GM21825 (cell line): ENCODE measurements at regions not wholly inside any gene's neighbourhood (a gene's known extent, or its start where the extent isn't known, plus 50 kb on each side); places are given as distances from the start of the nearest gene placed in this dataset.

ENCODE experiments used
- ATAC-seq: cut with Tn5 transposase; IDR thresholded peaks from one replicate; pipeline ENCODE4 v1.9.1; 2021; ENCODE audit warnings: mild to moderate bottlenecking, moderate library complexity; ENCODE audit not compliant: unreplicated experiment

DNA sequence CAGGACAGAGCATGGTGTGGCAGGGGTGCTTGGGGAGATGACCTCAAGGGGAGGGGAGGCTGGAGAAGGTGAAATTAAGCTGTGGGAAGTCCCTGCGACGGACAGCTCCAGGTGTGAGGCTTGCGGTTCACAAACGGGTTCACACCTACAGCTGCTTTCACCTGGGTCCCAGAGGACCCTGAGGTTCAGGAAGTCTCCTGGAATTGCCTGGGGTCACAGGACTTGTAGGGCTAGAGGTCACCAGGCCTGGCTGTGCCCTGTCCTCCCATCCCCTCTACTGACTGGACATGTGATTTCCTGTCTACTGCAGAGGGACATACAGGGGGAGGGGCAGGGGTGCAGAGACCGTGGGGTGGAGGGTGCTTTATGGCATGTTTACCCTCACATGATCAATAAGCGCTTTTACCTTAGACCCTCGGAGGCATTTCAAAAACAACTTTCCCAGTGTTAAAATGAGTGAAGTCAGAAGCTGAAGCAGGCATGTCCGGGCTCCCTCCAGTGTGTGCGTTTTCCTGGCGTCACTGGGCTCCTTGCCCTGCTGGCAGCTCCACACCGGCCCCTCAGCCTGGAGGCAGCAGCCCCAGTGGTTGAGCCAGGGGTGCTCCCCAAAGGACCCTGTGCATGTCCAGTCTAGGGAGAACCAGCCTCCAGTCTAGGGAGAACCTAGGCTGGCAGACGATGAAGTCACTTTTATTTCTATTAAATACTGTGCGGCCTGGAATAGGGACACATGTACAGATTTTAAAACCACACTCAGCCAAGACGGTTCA is 66.6 kb upstream of the IGFBP3 start:
- no peak for ATAC-seq

DNA sequence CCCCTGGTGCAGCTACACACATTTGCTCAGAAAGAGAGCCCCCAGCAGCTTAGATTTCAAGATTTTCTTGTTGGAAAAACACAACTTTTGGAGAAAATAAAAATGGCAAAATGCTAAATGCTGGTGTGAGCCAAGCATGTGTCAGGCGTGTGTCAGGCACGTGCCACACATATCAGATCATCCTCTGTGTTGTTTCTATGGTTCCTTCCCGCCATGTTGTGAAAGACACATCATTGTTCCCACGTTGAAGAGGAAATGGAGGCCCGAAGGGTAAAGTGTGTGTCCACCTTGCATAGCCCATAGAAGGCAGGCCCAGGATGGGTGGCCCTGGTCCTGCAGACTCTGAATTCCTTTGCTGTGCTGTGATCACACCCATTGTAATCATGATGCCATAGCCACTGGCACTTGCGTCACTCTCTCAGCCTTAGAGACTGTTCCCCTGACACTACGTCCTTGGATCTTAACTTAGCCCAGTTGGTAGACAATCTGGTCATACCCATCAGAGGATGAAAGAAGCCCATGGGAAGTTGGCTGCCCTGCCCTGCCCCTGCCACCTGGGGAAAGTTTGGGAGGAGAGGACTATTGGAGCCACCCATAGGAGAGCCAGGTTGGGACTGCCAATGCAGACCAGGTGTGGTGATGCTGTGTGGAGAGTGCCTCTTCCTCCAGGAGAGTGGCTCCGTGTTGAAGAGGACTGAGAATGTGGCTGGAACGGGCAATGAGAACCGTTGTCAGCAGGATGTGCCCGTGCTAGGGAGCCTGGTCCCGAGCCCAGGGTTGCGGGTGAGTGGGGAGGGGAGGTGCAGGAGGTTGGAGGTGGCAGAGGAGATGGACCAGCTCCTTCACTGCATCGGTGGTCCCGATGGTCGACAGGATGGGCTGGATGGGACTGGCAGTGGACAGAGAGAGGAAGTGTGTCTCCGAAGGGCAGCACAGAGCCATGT is 65.6 kb upstream of the IGFBP3 start:
- no peak for ATAC-seq

DNA sequence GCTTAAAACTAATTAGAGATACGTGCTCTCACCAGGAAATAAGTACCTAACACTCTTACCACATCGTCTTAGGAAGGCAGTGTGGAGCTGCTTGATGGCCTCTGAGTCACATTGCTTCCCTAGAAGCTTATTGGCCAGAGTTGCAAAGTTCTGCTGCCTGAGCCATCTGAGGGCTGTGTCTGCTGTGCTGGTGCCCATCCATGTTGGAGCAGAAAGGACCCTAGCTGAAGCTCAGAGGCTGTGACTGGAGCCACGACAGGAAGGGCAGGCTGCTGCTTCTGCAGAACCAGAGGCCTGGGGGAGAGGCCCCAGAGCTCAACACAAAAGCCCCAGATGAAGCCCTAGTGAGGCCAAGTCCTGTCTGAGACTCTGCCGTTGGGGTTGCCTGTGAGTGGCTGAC is 64.8 kb upstream of the IGFBP3 start:
- ATAC-seq: no peak

- ATAC-seq: no peak
Measured at GRCh38 chr7:45984386-45985295, 63.6 kb upstream of the IGFBP3 start.

- ATAC-seq: no peak
Measured at GRCh38 chr7:45983720-45984255, 62.7 kb upstream of the IGFBP3 start.

DNA sequence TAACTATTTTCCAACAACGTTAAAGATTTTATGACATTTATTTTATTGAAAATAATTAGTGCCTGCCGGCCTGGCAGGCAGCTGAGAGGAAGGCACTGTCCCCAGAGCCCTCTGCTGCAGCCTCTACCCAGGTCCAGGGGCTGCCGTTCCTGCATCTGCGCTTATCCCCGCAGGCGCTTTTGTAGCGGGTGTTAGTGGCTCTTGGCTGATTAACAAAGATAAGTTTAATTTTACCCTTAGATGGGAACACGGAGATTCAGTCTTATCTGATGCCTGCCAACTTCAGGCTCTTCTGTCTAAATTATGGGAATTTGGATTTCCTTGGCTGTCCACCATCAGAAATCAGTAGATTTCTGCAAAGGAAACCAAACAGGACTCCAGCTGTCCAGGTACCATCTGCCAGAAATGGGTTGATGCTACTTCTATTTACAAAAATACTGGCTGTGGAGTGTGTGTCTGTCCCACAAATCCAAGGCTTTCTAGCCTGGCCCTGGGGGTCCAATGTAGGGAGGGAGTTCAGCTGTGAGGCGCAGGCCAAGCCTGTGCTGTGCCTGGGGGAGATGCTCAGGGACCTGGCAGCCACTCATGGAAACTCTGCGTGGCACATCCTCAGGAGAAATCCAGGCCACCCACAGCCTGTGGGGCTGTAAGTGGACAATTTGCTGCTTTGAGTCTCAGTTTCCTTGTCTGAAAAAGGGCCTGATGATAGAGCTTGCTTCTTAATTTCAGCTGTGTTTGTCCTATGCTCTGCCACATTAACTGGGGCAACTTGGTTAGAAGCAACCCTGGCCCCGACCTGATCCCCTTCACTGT is 62.0 kb upstream of the IGFBP3 start:
- no peak for ATAC-seq

DNA sequence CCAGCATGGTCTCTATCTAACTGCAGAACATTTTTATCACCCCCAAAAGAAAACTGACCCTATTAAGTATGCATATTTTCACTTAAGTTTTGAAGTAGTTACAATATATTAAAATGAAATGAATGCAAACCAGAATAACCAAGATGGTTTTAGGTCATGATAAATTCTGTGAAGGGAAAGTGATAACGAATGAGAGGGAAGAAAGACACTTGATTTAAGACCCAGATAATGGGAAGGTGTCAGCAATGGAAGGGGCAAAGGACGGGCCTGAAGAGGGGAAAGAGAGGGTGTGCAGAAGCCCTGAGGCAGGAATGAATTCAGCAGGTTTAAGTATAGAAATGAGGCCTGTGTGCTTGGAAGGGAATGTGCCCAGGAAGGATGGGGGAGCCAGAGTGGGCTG is 61.1 kb upstream of the IGFBP3 start:
- ATAC-seq: no peak

GRCh38 chr7:45980973-45981372 is 59.9 kb upstream of the IGFBP3 start:
- no peak for ATAC-seq

GRCh38 chr7:45980181-45980905 is 59.3 kb upstream of the IGFBP3 start:
- ATAC-seq: no peak

DNA sequence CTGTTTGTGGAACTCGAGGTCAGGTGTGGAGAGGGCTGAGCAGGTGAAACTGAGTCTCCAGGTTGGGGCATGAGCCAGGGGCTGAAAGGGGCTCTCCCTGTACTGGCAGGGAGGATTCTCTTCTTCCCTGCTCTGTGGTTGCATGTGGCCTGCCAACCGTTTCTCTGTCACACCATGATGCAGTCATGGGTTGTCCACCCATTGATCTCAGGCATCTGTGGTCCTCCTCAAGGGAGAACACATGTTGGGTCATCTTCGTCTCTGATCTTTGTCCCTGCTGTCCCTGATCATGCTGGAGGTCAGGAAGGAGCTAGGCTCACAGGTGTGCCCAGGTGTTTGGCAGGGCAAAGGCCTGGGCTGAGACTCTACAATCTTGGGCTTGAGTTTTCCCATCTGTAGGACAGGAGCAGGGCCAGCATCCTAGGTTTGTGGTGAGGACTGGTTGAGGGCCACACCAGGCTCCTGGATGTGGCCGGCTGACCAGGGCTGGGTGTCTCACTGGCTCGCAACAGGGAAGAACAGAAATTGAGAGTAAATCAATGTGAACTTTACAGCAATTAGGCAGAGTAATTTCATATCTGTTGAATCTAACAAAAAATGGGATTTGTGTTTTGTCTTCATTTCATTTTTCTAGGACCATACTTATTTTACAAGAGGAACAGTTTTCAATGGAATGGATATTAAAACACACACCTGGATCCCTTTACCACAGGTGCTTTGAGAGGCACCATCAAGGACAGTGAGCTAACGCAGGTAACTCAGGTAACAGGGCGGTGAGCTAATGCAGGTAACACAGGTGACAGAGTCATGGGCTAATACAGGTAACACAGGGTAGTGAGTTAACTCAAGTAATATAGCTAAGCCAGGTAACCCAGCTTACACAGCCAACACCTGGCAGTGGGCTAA is 58.5 kb upstream of the IGFBP3 start:
- no peak for ATAC-seq

DNA sequence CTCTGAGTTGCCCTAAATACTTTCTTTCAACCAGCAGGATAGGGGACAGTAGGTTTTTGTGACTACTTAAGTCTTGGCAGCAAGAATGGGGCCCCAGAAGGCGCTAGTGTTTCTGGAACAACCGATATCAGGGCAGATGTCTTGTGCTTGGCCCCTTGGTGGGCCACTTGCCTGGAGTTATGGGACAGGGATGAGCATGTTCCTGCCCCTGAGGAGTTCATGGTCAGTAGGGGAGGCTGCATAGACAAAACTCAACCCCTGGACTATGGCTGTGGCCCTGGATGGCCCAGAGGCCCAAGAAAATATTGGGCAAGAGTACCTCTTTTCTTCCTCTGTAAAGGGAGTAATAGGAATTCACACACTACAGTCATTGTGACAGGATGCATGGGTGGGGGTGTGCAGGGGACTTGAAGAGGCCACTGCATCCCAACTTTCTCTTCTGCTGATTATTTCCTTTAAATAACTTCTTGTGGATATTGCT is 57.7 kb upstream of the IGFBP3 start:
- no peak for ATAC-seq

- no peak for ATAC-seq
Measured at GRCh38 chr7:45978010-45978681, 57.1 kb upstream of the IGFBP3 start.

- ATAC-seq: no peak
Measured at GRCh38 chr7:45977256-45977780, 56.2 kb upstream of the IGFBP3 start.

GRCh38 chr7:45976485-45976856 is 55.4 kb upstream of the IGFBP3 start:
- ATAC-seq: no peak

DNA sequence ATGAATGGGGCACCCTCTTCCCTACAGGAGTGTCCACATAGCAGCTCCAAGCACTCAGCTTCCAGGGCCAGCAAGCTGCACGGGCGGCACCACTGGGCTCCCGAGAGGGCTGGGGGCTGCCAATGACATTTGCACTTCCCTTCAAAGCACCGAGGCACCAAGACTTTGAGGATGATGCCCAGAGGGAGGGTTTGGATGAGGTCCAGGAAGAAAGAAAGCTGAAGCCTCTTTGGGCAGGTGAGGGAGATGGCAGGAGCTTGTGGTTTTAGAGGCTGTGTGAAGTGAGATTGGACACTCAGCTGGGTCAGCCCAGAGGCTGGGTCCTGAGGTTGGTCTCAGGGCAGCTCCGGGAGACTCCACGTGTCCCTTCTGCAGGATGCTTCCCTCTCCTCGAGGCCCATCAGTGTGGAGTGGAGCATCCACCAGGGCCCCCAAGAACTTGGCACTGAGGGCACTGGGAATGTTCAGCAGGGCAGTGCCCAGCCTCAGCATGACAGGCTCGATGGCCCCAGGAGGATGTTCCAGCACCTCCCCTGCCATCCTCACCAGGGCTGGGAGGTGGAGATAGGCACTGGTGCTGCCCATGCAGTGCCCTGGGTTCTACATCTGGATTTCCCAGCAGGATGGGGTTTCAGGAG is 54.9 kb upstream of the IGFBP3 start:
- ATAC-seq: no peak

GRCh38 chr7:45975367-45975766 is 54.3 kb upstream of the IGFBP3 start:
- ATAC-seq: no peak
